AG09309 (cell line): ENCODE measurements at regions not wholly inside any gene's neighbourhood (a gene's known extent, or its start where the extent isn't known, plus 50 kb on each side); places are given as distances from the start of the nearest gene placed in this dataset.
"Not testable (repeated sequence)": the region's sequence is repeated elsewhere in the genome, so short reads cannot be mapped to it uniquely, and the experiment has no call there.

Experiments
- DNase-seq: peaks from one replicate; pipeline ENCODE4 v3.0.0-alpha.2; 2010; ENCODE audit warnings: low read depth
- H3K4me3 ChIP-seq: 2 replicates; pipeline ENCODE4 v1.5.1; 2011; ENCODE audit warnings: mild to moderate bottlenecking, low read depth, low read length, moderate library complexity; ENCODE audit not compliant: control insufficient read depth
- CTCF ChIP-seq: IDR thresholded peaks from 2 replicates; pipeline ENCODE4 v1.5.1; 2011; ENCODE audit warnings: mild to moderate bottlenecking, low read depth, low read length, inconsistent platforms; ENCODE audit not compliant: insufficient read depth, control insufficient read depth; ENCODE audit errors: missing control alignments

- no peak for TF ChIP-seq CTCF
- no peak for DNase-seq
- no peak overlapping the region for H3K4me3 ChIP-seq
Observed at GRCh38 chr3:102712896-102713295, 278.1 kb downstream of the ZPLD1 start.

- TF ChIP-seq CTCF: no peak
- no peak for DNase-seq
- H3K4me3 ChIP-seq: no peak overlapping the region
Observed at GRCh38 chr3:102714567-102714966, 279.8 kb downstream of the ZPLD1 start.

- DNase-seq: no peak
- no peak overlapping the region for H3K4me3 ChIP-seq
- TF ChIP-seq CTCF: no peak
Observed at GRCh38 chr3:102715030-102715697, 280.3 kb downstream of the ZPLD1 start.

- no peak for TF ChIP-seq CTCF
- no peak overlapping the region for H3K4me3 ChIP-seq
- DNase-seq: no peak
Observed at GRCh38 chr3:102718651-102719050, 283.8 kb downstream of the ZPLD1 start.

- no peak for TF ChIP-seq CTCF
- DNase-seq: no peak
- H3K4me3 ChIP-seq: no peak overlapping the region
Observed at GRCh38 chr3:102722317-102722716, 287.5 kb downstream of the ZPLD1 start.

GRCh38 chr3:102727340-102727739, 292.5 kb downstream of the ZPLD1 start:
- no peak for TF ChIP-seq CTCF
- no peak overlapping the region for H3K4me3 ChIP-seq
- DNase-seq: no peak

GRCh38 chr3:102732581-102732980, 297.8 kb downstream of the ZPLD1 start:
- DNase-seq, H3K4me3 ChIP-seq: not testable (repeated sequence)
